Fibroblast of pulmonary artery (primary cell): ENCODE measurements at regions not wholly inside any gene's neighbourhood (a gene's known extent, or its start where the extent isn't known, plus 50 kb on each side); places are given as distances from the start of the nearest gene placed in this dataset.

ENCODE experiments used
- DNase-seq: peaks from one replicate; pipeline ENCODE4 v3.0.0-alpha.2; 2010; ENCODE audit warnings: low read depth
- H3K4me3 ChIP-seq: replicated peaks from 2 replicates; pipeline ENCODE4 v1.5.1; 2011; ENCODE audit warnings: low read depth, mild to moderate bottlenecking, control low read depth, low read length, moderate library complexity
- CTCF ChIP-seq: IDR thresholded peaks from 2 replicates; pipeline ENCODE4 v1.5.1; 2011; ENCODE audit warnings: mild to moderate bottlenecking, control low read depth, low read length, inconsistent platforms; ENCODE audit errors: missing control alignments

DNA sequence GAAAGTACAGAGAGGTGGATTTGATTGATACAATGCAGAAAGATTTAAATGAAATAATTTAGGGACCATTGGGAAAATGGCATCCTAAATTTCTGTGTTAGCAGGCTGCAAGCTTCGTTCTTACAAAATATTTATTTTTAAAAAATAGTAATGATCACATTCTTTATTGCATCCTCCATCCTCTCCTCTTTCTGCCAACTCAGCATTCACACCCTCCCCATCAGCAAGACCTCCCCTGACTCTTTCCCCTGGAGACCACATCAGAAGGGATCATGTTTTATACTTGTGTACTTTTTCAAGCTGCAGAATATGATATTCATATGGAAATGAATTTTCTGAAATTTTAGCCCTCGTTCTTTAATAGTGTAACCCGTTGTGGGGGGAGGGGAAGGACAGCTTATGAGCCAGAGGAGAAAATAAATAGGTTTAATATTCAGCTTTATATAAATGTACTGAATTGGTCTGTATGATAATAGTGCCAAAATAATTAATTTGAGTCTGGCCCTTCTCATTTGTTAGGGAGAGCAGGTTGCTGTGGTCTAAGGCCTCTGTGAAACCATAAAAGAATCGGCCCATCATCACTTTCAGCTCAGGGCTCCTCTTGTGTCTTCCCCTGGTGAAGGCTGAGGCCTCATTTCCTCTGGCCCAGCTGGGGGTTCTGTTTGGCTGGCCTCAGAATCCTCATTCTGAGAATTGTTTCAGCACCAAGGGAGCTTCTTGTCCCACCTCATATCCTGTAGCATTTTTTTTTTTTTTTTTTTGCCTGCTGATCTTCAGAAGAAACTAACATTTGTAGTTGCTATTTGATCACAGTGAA, 330.8 kb downstream of the TXNL1 start:
- no peak for TF ChIP-seq CTCF
- no peak for DNase-seq
- no peak overlapping the region for H3K4me3 ChIP-seq

DNA sequence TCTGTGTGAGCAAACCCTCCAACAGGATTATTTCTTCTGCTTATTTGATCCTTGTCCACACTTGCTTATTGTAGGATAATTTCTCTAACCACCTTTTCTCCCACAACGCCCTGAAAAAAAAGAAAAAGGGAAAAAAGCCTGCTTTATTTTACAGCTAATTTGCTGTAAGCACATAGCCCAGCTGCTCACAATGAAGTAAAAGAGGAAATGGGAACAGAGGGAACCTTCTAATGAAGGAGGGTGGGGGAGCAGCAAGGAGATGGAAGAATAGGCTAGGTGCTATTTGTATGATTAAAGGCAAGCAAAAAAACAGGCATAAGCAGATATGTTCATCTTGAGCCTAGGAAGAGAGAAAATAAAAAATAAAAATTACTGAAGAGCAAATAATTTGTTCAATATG, 331.6 kb downstream of the TXNL1 start:
- TF ChIP-seq CTCF = no peak
- no peak for DNase-seq

DNA sequence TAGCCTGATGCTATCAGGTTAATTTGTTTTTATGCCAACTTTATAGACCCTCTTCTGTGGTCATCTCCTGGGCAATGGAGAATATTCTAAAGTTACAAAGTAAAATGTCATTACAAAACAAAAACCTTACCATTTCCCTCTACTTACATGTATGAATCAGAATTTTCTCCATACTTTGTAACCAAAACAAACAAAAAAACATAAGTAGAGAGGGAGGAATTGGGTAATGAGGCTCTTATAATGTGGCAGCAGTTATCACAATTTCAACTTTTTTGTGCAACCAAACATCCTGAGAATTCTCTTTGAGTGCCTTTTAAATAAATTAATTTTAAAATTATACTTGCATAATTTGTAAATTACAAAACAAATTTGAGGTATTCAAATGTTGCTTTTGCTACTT, 332.8 kb downstream of the TXNL1 start:
- peak; percentile 28 for DNase-seq
- no peak for TF ChIP-seq CTCF

More for the DNA sequence above, 331.6 kb downstream of the TXNL1 start:
- H3K4me3 ChIP-seq = no peak overlapping the region

GRCh38 chr18:56302156-56302555, 336.2 kb downstream of the TXNL1 start:
- TF ChIP-seq CTCF = no peak
- no peak overlapping the region for H3K4me3 ChIP-seq
- DNase-seq = no peak

More for the DNA sequence above, 332.8 kb downstream of the TXNL1 start:
- H3K4me3 ChIP-seq = no peak overlapping the region

DNA sequence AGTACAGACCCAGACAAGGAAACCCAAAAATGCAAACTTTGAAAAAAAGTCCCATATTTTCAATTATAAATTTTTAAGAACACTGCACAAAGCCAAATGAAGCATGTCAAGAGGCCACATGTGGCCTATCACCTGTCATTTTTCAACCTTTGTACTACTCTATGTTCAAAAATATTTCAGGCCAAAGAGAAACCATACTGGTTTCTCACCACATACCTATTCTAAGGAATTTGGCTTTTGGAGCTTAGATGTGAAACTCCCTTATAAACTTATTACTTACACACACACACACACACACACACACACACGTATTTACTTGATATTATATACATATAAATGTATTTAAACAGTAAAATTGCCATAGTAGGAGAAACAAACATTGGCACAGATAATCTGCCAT, 338.7 kb downstream of the TXNL1 start:
- no peak for TF ChIP-seq CTCF
- DNase-seq = no peak
- no peak overlapping the region for H3K4me3 ChIP-seq

DNA sequence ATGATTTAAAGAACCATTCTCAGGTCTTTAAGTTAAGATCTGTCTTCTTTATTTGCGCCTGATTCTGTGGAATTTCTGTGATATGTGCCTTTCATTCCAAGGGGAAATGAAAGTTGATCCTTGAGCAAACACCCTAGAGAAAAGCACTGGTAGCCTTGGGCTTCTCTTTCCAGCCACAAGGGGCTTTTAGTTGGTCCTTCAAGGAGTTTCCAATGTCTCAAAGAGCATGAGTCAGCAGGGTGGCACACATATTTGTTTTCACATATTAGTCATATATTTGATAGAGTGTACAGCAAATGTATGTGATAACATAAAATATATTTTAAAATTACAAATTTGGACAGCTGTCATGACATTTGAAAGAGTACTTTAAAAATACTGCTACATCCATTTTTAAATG, 339.5 kb downstream of the TXNL1 start:
- H3K4me3 ChIP-seq = no peak overlapping the region
- DNase-seq = peak; percentile 55
- TF ChIP-seq CTCF = peak; percentile 45

- no peak for TF ChIP-seq CTCF
- DNase-seq = no peak
- H3K4me3 ChIP-seq = no peak overlapping the region
These were observed 342.0 kb downstream of the TXNL1 start for GRCh38 chr18:56296381-56296780.
